ENCODE measurements at regions not wholly inside any gene's neighbourhood (a gene's known extent, or its start where the extent isn't known, plus 50 kb on each side); places are given as distances from the start of the nearest gene placed in this dataset.

GRCh38 chr21:31530364-31530763, 129.1 kb upstream of the SOD1 start:
- DNase-seq (ENCODE audit: extremely low spot score): no peak
- CTCF ChIA-PET: interaction anchor here (1.4 kb wide), 1 partner anchor 51 kb away, joined by 6 read pairs; no protein-coding TSS in a partner anchor
- TF ChIP-seq SUZ12 (IDR thresholded peaks at IDR 0.05) (no peak), ELF4 (IDR thresholded peaks at IDR 0.05) (no peak), BHLHE40 (IDR thresholded peaks at IDR 0.05; ENCODE audit: borderline replicate concordance) (no peak), FOXA1 (IDR thresholded peaks at IDR 0.05) (no peak), NFRKB (IDR thresholded peaks at IDR 0.05) (no peak), TARDBP (IDR thresholded peaks at IDR 0.05) (no peak), HDGF (IDR thresholded peaks at IDR 0.05; ENCODE audit: borderline replicate concordance) (no peak), FOXM1 (IDR thresholded peaks at IDR 0.05; ENCODE audit: borderline replicate concordance) (no peak), ARNT (IDR thresholded peaks at IDR 0.05) (no peak), SP1 (IDR thresholded peaks at IDR 0.05) (no peak), CTBP1 (IDR thresholded peaks at IDR 0.05; ENCODE audit: borderline replicate concordance) (no peak), LEF1 (IDR thresholded peaks at IDR 0.05; ENCODE audit: borderline replicate concordance) (no peak)
- POLR2A ChIA-PET: interaction anchor here (2.6 kb wide), 1 partner anchor 29 kb away, joined by 12 read pairs; no protein-coding TSS in a partner anchor

DNA sequence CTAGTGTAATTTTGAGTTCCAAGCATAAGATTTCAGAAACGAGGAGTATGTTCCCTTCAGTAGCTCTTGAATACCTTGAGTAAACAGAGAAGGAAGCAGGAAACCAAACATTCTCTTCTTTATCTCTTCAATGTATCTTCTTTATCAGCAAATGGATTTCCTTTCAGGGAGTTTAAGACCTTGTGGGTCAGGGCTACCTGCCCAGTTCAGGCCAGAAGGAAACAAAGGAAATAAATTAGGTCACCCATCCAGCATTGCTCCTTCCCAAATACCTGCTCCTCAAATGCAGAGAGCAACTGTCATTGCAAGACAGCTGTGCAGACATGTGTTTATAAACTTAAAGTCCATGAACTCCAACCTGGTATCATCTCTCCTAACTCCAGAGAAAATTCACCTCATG, 130.1 kb upstream of the SOD1 start:
- ChIA-PET POLR2A (interaction anchor here (2.6 kb wide), 1 partner anchor 30 kb away, joined by 12 read pairs; no protein-coding TSS in a partner anchor), CTCF (no interaction called here)
- no peak for DNase-seq (ENCODE audit: extremely low spot score)
- no peak for TF ChIP-seq NFRKB (IDR thresholded peaks at IDR 0.05)
- no peak for TF ChIP-seq CTBP1 (IDR thresholded peaks at IDR 0.05; ENCODE audit: borderline replicate concordance)
- no peak for TF ChIP-seq SP1 (IDR thresholded peaks at IDR 0.05)
- TF ChIP-seq FOXM1 (IDR thresholded peaks at IDR 0.05; ENCODE audit: borderline replicate concordance): no peak
- no peak for TF ChIP-seq PKNOX1 (IDR thresholded peaks at IDR 0.05)

GRCh38 chr21:31526040-31526439, 133.5 kb upstream of the SOD1 start:
- no peak for DNase-seq (ENCODE audit: extremely low spot score)
- no peak for TF ChIP-seq L3MBTL2 (conservative IDR thresholded peaks at IDR 0.05)
- no peak for TF ChIP-seq SP1 (IDR thresholded peaks at IDR 0.05)
- no peak for TF ChIP-seq BHLHE40 (IDR thresholded peaks at IDR 0.05; ENCODE audit: borderline replicate concordance)
- TF ChIP-seq FOXM1 (IDR thresholded peaks at IDR 0.05; ENCODE audit: borderline replicate concordance): no peak
- no peak for TF ChIP-seq PKNOX1 (IDR thresholded peaks at IDR 0.05)
- no peak for TF ChIP-seq ARNT (IDR thresholded peaks at IDR 0.05)
- TF ChIP-seq TARDBP (IDR thresholded peaks at IDR 0.05): no peak
- no peak for TF ChIP-seq NFRKB (IDR thresholded peaks at IDR 0.05)
- TF ChIP-seq HDGF (IDR thresholded peaks at IDR 0.05; ENCODE audit: borderline replicate concordance): no peak
- no peak for TF ChIP-seq ELF4 (IDR thresholded peaks at IDR 0.05)
- TF ChIP-seq SUZ12 (IDR thresholded peaks at IDR 0.05): no peak
- TF ChIP-seq FOXA1 (IDR thresholded peaks at IDR 0.05): no peak
- no peak for TF ChIP-seq CTBP1 (IDR thresholded peaks at IDR 0.05; ENCODE audit: borderline replicate concordance)
- no peak for TF ChIP-seq LEF1 (IDR thresholded peaks at IDR 0.05; ENCODE audit: borderline replicate concordance)
- TF ChIP-seq FOXK2 (IDR thresholded peaks at IDR 0.05): no peak
- TF ChIP-seq ZNF384 (IDR thresholded peaks at IDR 0.05): no peak
- CTCF ChIA-PET: no interaction called here
- POLR2A ChIA-PET: no interaction called here

DNA sequence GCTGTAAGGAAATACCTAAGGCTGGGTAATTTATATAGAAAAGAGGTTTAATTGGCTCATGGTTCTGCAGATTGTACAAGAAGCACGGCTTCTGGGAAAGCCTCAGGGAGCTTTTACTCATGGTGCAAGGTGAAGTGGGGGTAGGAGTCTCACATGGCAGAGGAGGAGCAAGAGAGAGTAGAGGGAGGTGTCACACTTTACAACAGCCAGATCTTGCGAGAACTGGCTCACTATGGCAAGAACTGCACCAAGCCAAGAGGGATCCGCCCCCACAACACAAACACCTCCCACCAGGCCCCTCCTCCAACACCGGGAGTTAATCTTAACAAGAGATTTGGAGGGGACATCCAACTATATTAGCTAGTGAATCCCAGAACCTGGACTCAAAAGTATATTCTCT, 135.4 kb upstream of the SOD1 start:
- DNase-seq (ENCODE audit: extremely low spot score): no peak
- ChIA-PET CTCF (no interaction called here), POLR2A (interaction anchor here (2.3 kb wide), 1 partner anchor 35 kb away, joined by 18 read pairs; no protein-coding TSS in a partner anchor)
- no peak for TF ChIP-seq LEF1 (IDR thresholded peaks at IDR 0.05; ENCODE audit: borderline replicate concordance)
- no peak for TF ChIP-seq ELF4 (IDR thresholded peaks at IDR 0.05)
- no peak for TF ChIP-seq L3MBTL2 (conservative IDR thresholded peaks at IDR 0.05)
- TF ChIP-seq SP1 (IDR thresholded peaks at IDR 0.05): no peak
- TF ChIP-seq SUZ12 (IDR thresholded peaks at IDR 0.05): no peak
- TF ChIP-seq PKNOX1 (IDR thresholded peaks at IDR 0.05): no peak
- TF ChIP-seq HDGF (IDR thresholded peaks at IDR 0.05; ENCODE audit: borderline replicate concordance): no peak
- TF ChIP-seq CTBP1 (IDR thresholded peaks at IDR 0.05; ENCODE audit: borderline replicate concordance): no peak
- no peak for TF ChIP-seq TARDBP (IDR thresholded peaks at IDR 0.05)
- no peak for TF ChIP-seq NFRKB (IDR thresholded peaks at IDR 0.05)
- no peak for TF ChIP-seq BHLHE40 (IDR thresholded peaks at IDR 0.05; ENCODE audit: borderline replicate concordance)
- no peak for TF ChIP-seq ARNT (IDR thresholded peaks at IDR 0.05)
- TF ChIP-seq FOXK2 (IDR thresholded peaks at IDR 0.05): no peak
- no peak for TF ChIP-seq ZNF384 (IDR thresholded peaks at IDR 0.05)
- no peak for TF ChIP-seq FOXM1 (IDR thresholded peaks at IDR 0.05; ENCODE audit: borderline replicate concordance)
- no peak for TF ChIP-seq FOXA1 (IDR thresholded peaks at IDR 0.05)

- DNase-seq (ENCODE audit: extremely low spot score): no peak
- ChIA-PET POLR2A (interaction anchor here (1.1 kb wide), 1 partner anchor 38 kb away, joined by 4 read pairs; no protein-coding TSS in a partner anchor), CTCF (interaction anchor here (2.0 kb wide), 1 partner anchor 59 kb away, joined by 5 read pairs; no protein-coding TSS in a partner anchor)
- TF ChIP-seq BHLHE40 (IDR thresholded peaks at IDR 0.05; ENCODE audit: borderline replicate concordance) (no peak), ARNT (IDR thresholded peaks at IDR 0.05) (no peak), LEF1 (IDR thresholded peaks at IDR 0.05; ENCODE audit: borderline replicate concordance) (no peak), L3MBTL2 (conservative IDR thresholded peaks at IDR 0.05) (no peak), NFRKB (IDR thresholded peaks at IDR 0.05) (no peak), TARDBP (IDR thresholded peaks at IDR 0.05) (no peak), FOXA1 (IDR thresholded peaks at IDR 0.05) (no peak), SP1 (IDR thresholded peaks at IDR 0.05) (no peak), ZNF384 (IDR thresholded peaks at IDR 0.05) (no peak)
Measured at GRCh38 chr21:31521515-31521914, 138.0 kb upstream of the SOD1 start.

GRCh38 chr21:31520561-31521098, 138.9 kb upstream of the SOD1 start:
- DNase-seq (ENCODE audit: extremely low spot score): no peak
- TF ChIP-seq SP1 (IDR thresholded peaks at IDR 0.05) (no peak), FOXK2 (IDR thresholded peaks at IDR 0.05) (no peak), SUZ12 (IDR thresholded peaks at IDR 0.05) (no peak), BHLHE40 (IDR thresholded peaks at IDR 0.05; ENCODE audit: borderline replicate concordance) (no peak), ZNF384 (IDR thresholded peaks at IDR 0.05) (no peak), NFRKB (IDR thresholded peaks at IDR 0.05) (no peak), ARNT (IDR thresholded peaks at IDR 0.05) (no peak), ELF4 (IDR thresholded peaks at IDR 0.05) (no peak), FOXA1 (IDR thresholded peaks at IDR 0.05) (no peak), L3MBTL2 (conservative IDR thresholded peaks at IDR 0.05) (no peak), TARDBP (IDR thresholded peaks at IDR 0.05) (no peak), CTBP1 (IDR thresholded peaks at IDR 0.05; ENCODE audit: borderline replicate concordance) (no peak; the same call in 1 of the 2 replicates), HDGF (IDR thresholded peaks at IDR 0.05; ENCODE audit: borderline replicate concordance) (no peak), PKNOX1 (IDR thresholded peaks at IDR 0.05) (no peak)
- ChIA-PET POLR2A (interaction anchor here (0.6 to 1.1 kb wide), 3 partner anchors 38 to 68 kb away, joined by 3 to 4 read pairs (median 4); no protein-coding TSS in a partner anchor), CTCF (interaction anchor here (2.0 kb wide), 1 partner anchor 60 kb away, joined by 5 read pairs; no protein-coding TSS in a partner anchor)

All from HEK293T (cell line).